ENCODE measurements at regions not wholly inside any gene's neighbourhood (a gene's known extent, or its start where the extent isn't known, plus 50 kb on each side); places are given as distances from the start of the nearest gene placed in this dataset.
"Not testable (repeated sequence)": the region's sequence is repeated elsewhere in the genome, so short reads cannot be mapped to it uniquely, and the experiment has no call there.

GRCh38 chr4:131011961-131012360 is 1916.0 kb downstream of the C4orf33 start:
- not testable (repeated sequence) for TF ChIP-seq POLR2AphosphoS5 (IDR thresholded peaks at IDR 0.05; ENCODE audit: borderline replicate concordance, low read depth, low read length); EZH2 (IDR thresholded peaks at IDR 0.05); FOXP2 (optimal IDR thresholded peaks at IDR 0.05; ENCODE audit: control extremely low read depth, extremely low read length, insufficient read depth)

All from SK-N-MC (cell line).